ENCODE measurements at regions not wholly inside any gene's neighbourhood (a gene's known extent, or its start where the extent isn't known, plus 50 kb on each side); places are given as distances from the start of the nearest gene placed in this dataset.

DNA sequence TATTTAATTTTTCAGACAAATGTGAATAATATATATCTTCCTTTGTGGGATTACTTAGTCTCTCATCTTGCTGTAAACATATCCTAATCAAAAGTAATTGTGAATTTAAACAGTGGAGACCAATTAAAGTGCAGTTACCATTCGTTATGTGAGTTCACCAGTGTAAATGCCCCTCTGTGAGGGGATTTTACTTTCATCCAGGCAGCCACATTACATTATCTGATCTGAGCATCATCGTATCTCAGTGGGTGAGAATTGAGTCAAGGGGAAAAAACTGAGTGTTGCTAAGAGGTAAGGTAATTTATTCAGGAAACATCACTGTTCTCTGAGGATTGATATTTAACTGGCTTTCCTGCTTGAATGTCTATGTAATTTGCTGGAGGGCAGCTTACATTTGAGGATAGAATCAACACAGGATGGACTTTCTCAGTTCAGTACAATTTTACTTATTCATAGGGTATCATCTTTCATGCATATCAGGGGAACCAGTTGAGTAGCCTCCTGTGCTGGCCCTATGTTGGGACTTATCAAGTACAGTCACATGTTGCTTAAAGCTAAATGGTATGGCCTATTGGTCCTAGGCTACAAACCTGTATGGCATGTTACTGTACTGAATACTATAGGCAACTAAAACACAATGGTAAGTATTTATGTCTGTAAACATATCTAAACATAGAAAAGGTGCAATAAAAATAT lies 219.7 kb downstream of the CD47 start:
- ATAC-seq (peak; percentile 89), DNase-seq (ENCODE audit: low read depth, low spot score) (no peak), FAIRE-seq (no peak)
- in situ Hi-C loops (cut with MboI) = no loop called here
- Histone ChIP-seq H3K4me3 (no peak overlapping the region), H3K9me3 (replicated peaks; ENCODE audit: control insufficient read depth, insufficient read depth, low read length) (no peaks in the 10 kb centered on the region), H3K27ac (ENCODE audit: control insufficient read depth, insufficient read depth) (no peak overlapping the region), H4K20me1 (ENCODE audit: control insufficient read depth, insufficient read depth) (no peaks in the 10 kb centered on the region), H3K36me3 (ENCODE audit: control insufficient read depth in 2 of 2, insufficient read depth in 2 of 2, low read length in 1 of 2) (no peaks in the 10 kb centered on the region), H3K9ac (ENCODE audit: control insufficient read depth, insufficient read depth, low read length) (no peak overlapping the region), H3K4me2 (ENCODE audit: control insufficient read depth, insufficient read depth) (no peak overlapping the region), H3K79me2 (ENCODE audit: control insufficient read depth, insufficient read depth, low read length) (no peaks in the 10 kb centered on the region), H2AFZ (ENCODE audit: control insufficient read depth, low read depth, low read length) (no peak overlapping the region), H3K4me1 (ENCODE audit: control insufficient read depth, insufficient read depth, low read length) (no peaks in the 10 kb centered on the region), H3K27me3 (replicated peaks in 1 of 2; ENCODE audit: control insufficient read depth in 2 of 2, insufficient read depth in 2 of 2, low read length in 1 of 2) (no peaks in the 10 kb centered on the region)
- intact Hi-C loops (cut with micrococcal nuclease; ENCODE audit: unreplicated experiment) = no loop called here
- WGBS (ENCODE audit: insufficient coverage, insufficient replicate concordance, low lambda C conversion rate, missing lambda C conversion rate) = 13% methylated on average over 2 of the region's 2 CpGs
- ChIA-PET SMC1A (ENCODE audit: uncharacterized antibody, unreplicated experiment) (interaction anchor here (2.1 to 5.1 kb wide), 3 partner anchors 9 to 15 kb away, joined by 7 to 18 read pairs (median 9); no protein-coding TSS in a partner anchor), RAD21 (ENCODE audit: unreplicated experiment) (interaction anchor here (1.0 kb wide), 1 partner anchor 17 kb away, joined by 4 read pairs; no protein-coding TSS in a partner anchor), POLR2A (interaction anchor here (1.6 kb wide), 1 partner anchor 9 kb away, joined by 4 read pairs; no protein-coding TSS in a partner anchor), CTCF (interaction anchor here (1.2 to 4.0 kb wide), 3 partner anchors 12 to 57 kb away, joined by 4 to 17 read pairs (median 6); no protein-coding TSS in a partner anchor)
- no TSS peak for BruUV-seq (replicated peaks)
- TF ChIP-seq BHLHE40 (IDR thresholded peaks at IDR 0.05; ENCODE audit: borderline replicate concordance in 1 of 2, low read depth in 2 of 2, low read length in 1 of 2) = no peak
- peak; percentile 68; the same call in 1 of the 2 replicates for TF ChIP-seq MTA2 (IDR thresholded peaks at IDR 0.05; ENCODE audit: low read depth)
- 0 out of 2 replicates have a peak, but pooled peaks have one; percentile 25 for TF ChIP-seq BACH1 (IDR thresholded peaks at IDR 0.05; ENCODE audit: borderline replicate concordance)

DNA sequence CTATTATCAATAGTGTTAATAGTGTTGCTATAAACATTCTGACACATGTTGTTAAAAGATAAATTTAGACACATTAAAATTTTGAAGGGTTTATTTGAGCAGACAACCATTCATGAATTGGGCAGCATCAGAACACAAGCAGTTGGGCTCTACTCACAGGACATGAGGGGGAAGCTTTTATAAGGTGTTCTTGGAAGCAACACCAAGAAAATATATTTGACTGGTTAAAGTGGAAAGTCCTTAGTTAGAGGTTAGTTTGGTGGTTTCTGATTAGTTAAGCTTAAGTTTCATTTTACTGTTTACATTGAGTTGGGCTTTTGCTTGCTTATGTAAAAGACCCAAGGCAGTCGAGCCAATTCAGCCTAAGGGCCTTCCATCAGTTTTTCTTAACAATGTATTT lies 220.7 kb downstream of the CD47 start:
- TF ChIP-seq EP300 (IDR thresholded peaks at IDR 0.05; ENCODE audit: borderline replicate concordance in 1 of 2, control insufficient read depth in 1 of 2, low read depth in 2 of 2, low read length in 2 of 2) (no peak), WRNIP1 (IDR thresholded peaks at IDR 0.05; ENCODE audit: borderline replicate concordance, low read depth, low read length) (no peak), JUND (IDR thresholded peaks at IDR 0.05; ENCODE audit: low read depth, low read length) (no peak), NRF1 (conservative IDR thresholded peaks at IDR 0.05; ENCODE audit: low read depth, low read length) (no peak), EZH2 (IDR thresholded peaks at IDR 0.05; ENCODE audit: borderline replicate concordance, control insufficient read depth, low read depth, low read length) (no peak), IKZF1 (conservative IDR thresholded peaks at IDR 0.05) (no peak)
- TF ChIP-seq, protein P1, sequence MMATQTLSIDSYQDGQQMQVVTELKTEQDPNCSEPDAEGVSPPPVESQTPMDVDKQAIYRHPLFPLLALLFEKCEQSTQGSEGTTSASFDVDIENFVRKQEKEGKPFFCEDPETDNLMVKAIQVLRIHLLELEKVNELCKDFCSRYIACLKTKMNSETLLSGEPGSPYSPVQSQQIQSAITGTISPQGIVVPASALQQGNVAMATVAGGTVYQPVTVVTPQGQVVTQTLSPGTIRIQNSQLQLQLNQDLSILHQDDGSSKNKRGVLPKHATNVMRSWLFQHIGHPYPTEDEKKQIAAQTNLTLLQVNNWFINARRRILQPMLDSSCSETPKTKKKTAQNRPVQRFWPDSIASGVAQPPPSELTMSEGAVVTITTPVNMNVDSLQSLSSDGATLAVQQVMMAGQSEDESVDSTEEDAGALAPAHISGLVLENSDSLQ (IDR thresholded peaks at IDR 0.05) = no peak
- Histone ChIP-seq H3K36me3 (ENCODE audit: control insufficient read depth in 2 of 2, insufficient read depth in 2 of 2, low read length in 1 of 2) (no peaks in the 10 kb centered on the region), H3K9ac (ENCODE audit: control insufficient read depth, insufficient read depth, low read length) (no peak overlapping the region), H3K4me2 (ENCODE audit: control insufficient read depth, insufficient read depth) (no peak overlapping the region), H3K27ac (ENCODE audit: control insufficient read depth, insufficient read depth) (no peak overlapping the region), H2AFZ (ENCODE audit: control insufficient read depth, low read depth, low read length) (no peak overlapping the region), H3K79me2 (ENCODE audit: control insufficient read depth, insufficient read depth, low read length) (no peaks in the 10 kb centered on the region), H3K4me1 (ENCODE audit: control insufficient read depth, insufficient read depth, low read length) (no peaks in the 10 kb centered on the region), H3K27me3 (replicated peaks in 1 of 2; ENCODE audit: control insufficient read depth in 2 of 2, insufficient read depth in 2 of 2, low read length in 1 of 2) (no peaks in the 10 kb centered on the region), H3K4me3 (no peak overlapping the region), H3K9me3 (replicated peaks; ENCODE audit: control insufficient read depth, insufficient read depth, low read length) (no peaks in the 10 kb centered on the region), H4K20me1 (ENCODE audit: control insufficient read depth, insufficient read depth) (no peaks in the 10 kb centered on the region)
- ATAC-seq (peak; percentile 64), DNase-seq (ENCODE audit: low read depth, low spot score) (no peak), FAIRE-seq (peak; percentile 61)
- POLR2A ChIA-PET = interaction anchor here (1.6 kb wide), 1 partner anchor 8 kb away, joined by 4 read pairs; no protein-coding TSS in a partner anchor
- SMC1A ChIA-PET (ENCODE audit: uncharacterized antibody, unreplicated experiment) = interaction anchor here (0.6 to 5.1 kb wide), 6 partner anchors 8 to 219 kb away, joined by 3 to 18 read pairs (median 5); no protein-coding TSS in a partner anchor
- intact Hi-C loops (cut with micrococcal nuclease; ENCODE audit: unreplicated experiment) (no loop called here), in situ Hi-C loops (cut with MboI) (no loop called here)
- RAD21 ChIA-PET (ENCODE audit: unreplicated experiment) = interaction anchor here (1.0 to 1.4 kb wide), 2 partner anchors 16 to 1156 kb away, joined by 3 to 4 read pairs; no protein-coding TSS in a partner anchor
- CTCF ChIA-PET = interaction anchor here (1.1 to 1.2 kb wide), 2 partner anchors 11 to 58 kb away, joined by 3 to 4 read pairs; no protein-coding TSS in a partner anchor
- BruUV-seq (replicated peaks) = no TSS peak
- 30% methylated on average over 1 of the region's 1 CpG for WGBS (ENCODE audit: insufficient coverage, insufficient replicate concordance, low lambda C conversion rate, missing lambda C conversion rate)

Measured in GM12878 (cell line).